HEK293T (cell line): ENCODE measurements at regions not wholly inside any gene's neighbourhood (a gene's known extent, or its start where the extent isn't known, plus 50 kb on each side); places are given as distances from the start of the nearest gene placed in this dataset.
"Not testable (repeated sequence)": the region's sequence is repeated elsewhere in the genome, so short reads cannot be mapped to it uniquely, and the experiment has no call there.

Experiments
- CTCF ChIA-PET: fragments of 350-600 bp; formaldehyde crosslinking; extraction: SDS; loops from one replicate; lab custom pipeline; 2021; ENCODE audit warnings: antibody characterized with exemption, inconsistent platforms; lab: Yijun Ruan, JAX
- POLR2A ChIA-PET: fragments of 350-600 bp; formaldehyde crosslinking; extraction: SDS; loops from one replicate; lab custom pipeline; 2020; ENCODE audit warnings: antibody characterized with exemption, inconsistent platforms; lab: Yijun Ruan, JAX
- DNase-seq: peaks from one replicate; pipeline ENCODE4 v3.0.0; 2012; ENCODE audit warnings: mixed read lengths; ENCODE audit errors: extremely low spot score
- ARNT ChIP-seq: fragments of 450-650 bp; IDR thresholded peaks from 2 replicates; pipeline ENCODE4 v1.6.1; 2017; ENCODE audit warnings: mild to moderate bottlenecking
- BHLHE40 ChIP-seq: fragments of 450-650 bp; IDR thresholded peaks from 2 replicates; pipeline ENCODE4 v1.6.1; 2016; ENCODE audit warnings: mild to moderate bottlenecking, moderate library complexity, borderline replicate concordance
- CTBP1 ChIP-seq: fragments of 450-650 bp; IDR thresholded peaks from 2 replicates; pipeline ENCODE4 v1.6.1; 2016; ENCODE audit warnings: borderline replicate concordance
- ELF4 ChIP-seq: fragments of 450-650 bp; IDR thresholded peaks from 2 replicates; pipeline ENCODE4 v1.6.1; 2017; ENCODE audit warnings: antibody characterized with exemption
- FOXA1 ChIP-seq: fragments of 450-650 bp; IDR thresholded peaks from 2 replicates; pipeline ENCODE4 v1.6.1; 2016; ENCODE audit warnings: mild to moderate bottlenecking
- FOXK2 ChIP-seq: fragments of 450-650 bp; IDR thresholded peaks from 2 replicates; pipeline ENCODE4 v1.6.1; 2016; ENCODE audit warnings: mild to moderate bottlenecking
- FOXM1 ChIP-seq: fragments of 450-650 bp; IDR thresholded peaks from 2 replicates; pipeline ENCODE4 v1.6.1; 2017; ENCODE audit warnings: mild to moderate bottlenecking, borderline replicate concordance
- HDGF ChIP-seq: fragments of 450-650 bp; IDR thresholded peaks from 2 replicates; pipeline ENCODE4 v1.6.1; 2017; ENCODE audit warnings: antibody characterized with exemption, borderline replicate concordance
- L3MBTL2 ChIP-seq: fragments of 450-650 bp; conservative IDR thresholded peaks from 2 replicates; pipeline ENCODE4 v1.6.1; 2016; ENCODE audit warnings: mild to moderate bottlenecking
- LEF1 ChIP-seq: fragments of 450-650 bp; IDR thresholded peaks from 2 replicates; pipeline ENCODE4 v1.6.1; 2017; ENCODE audit warnings: mild to moderate bottlenecking, borderline replicate concordance
- NFRKB ChIP-seq: fragments of 450-650 bp; IDR thresholded peaks from 2 replicates; pipeline ENCODE4 v1.6.1; 2016; ENCODE audit warnings: mild to moderate bottlenecking, moderate library complexity
- PKNOX1 ChIP-seq: fragments of 450-650 bp; IDR thresholded peaks from 2 replicates; pipeline ENCODE4 v1.6.1; 2016
- SP1 ChIP-seq: fragments of 450-650 bp; IDR thresholded peaks from 2 replicates; pipeline ENCODE4 v1.6.1; 2017
- SUZ12 ChIP-seq: fragments of 450-650 bp; IDR thresholded peaks from 2 replicates; pipeline ENCODE4 v1.6.1; 2016; ENCODE audit warnings: mild to moderate bottlenecking
- TARDBP ChIP-seq: fragments of 450-650 bp; IDR thresholded peaks from 2 replicates; pipeline ENCODE4 v1.6.1; 2016
- ZNF384 ChIP-seq: fragments of 450-650 bp; IDR thresholded peaks from 2 replicates; pipeline ENCODE4 v1.6.1; 2016

GRCh38 chr1:198959676-198960075, 320.8 kb downstream of the PTPRC start:
- DNase-seq, result no peak
- TF ChIP-seq ELF4 (no peak), NFRKB (no peak), SUZ12 (no peak), FOXA1 (no peak), BHLHE40 (no peak), FOXM1 (no peak), SP1 (no peak), PKNOX1 (no peak), FOXK2 (no peak), CTBP1 (no peak)
- ChIA-PET POLR2A (no interaction called here), CTCF (no interaction called here)

- CTCF ChIA-PET, POLR2A ChIA-PET, DNase-seq: not testable (repeated sequence)
Measured at GRCh38 chr1:198963796-198964195, 325.0 kb downstream of the PTPRC start.

- ChIA-PET POLR2A (no interaction called here), CTCF (no interaction called here)
- DNase-seq, result no peak
- TF ChIP-seq CTBP1 (no peak), FOXA1 (no peak), SP1 (no peak), L3MBTL2 (no peak), HDGF (no peak), LEF1 (no peak), FOXK2 (no peak), TARDBP (no peak), BHLHE40 (no peak), ZNF384 (no peak), PKNOX1 (no peak), ELF4 (no peak), SUZ12 (no peak), NFRKB (no peak)
Measured at GRCh38 chr1:198966519-198966918, 327.7 kb downstream of the PTPRC start.

GRCh38 chr1:198967566-198967965, 328.7 kb downstream of the PTPRC start:
- no peak for TF ChIP-seq HDGF
- no peak for TF ChIP-seq FOXA1
- no peak for DNase-seq
- ChIA-PET CTCF (no interaction called here), POLR2A (no interaction called here)

GRCh38 chr1:198968866-198969265, 330.0 kb downstream of the PTPRC start:
- TF ChIP-seq ZNF384, result no peak
- CTCF ChIA-PET, result no interaction called here
- no peak for DNase-seq
- POLR2A ChIA-PET, result no interaction called here

- CTCF ChIA-PET, result no interaction called here
- TF ChIP-seq FOXM1, result no peak
- no peak for TF ChIP-seq BHLHE40
- no peak for TF ChIP-seq FOXK2
- TF ChIP-seq L3MBTL2, result no peak
- no peak for TF ChIP-seq TARDBP
- TF ChIP-seq ELF4, result no peak
- no peak for TF ChIP-seq ZNF384
- TF ChIP-seq PKNOX1, result no peak
- no peak for TF ChIP-seq HDGF
- TF ChIP-seq ARNT, result no peak
- no peak for TF ChIP-seq NFRKB
- TF ChIP-seq SUZ12, result no peak
- no peak for TF ChIP-seq SP1
- no peak for TF ChIP-seq LEF1
- TF ChIP-seq FOXA1, result no peak
- DNase-seq, result no peak
- POLR2A ChIA-PET, result no interaction called here
Measured at GRCh38 chr1:198969981-198970380, 331.1 kb downstream of the PTPRC start.

- POLR2A ChIA-PET, result no interaction called here
- no peak for DNase-seq
- no peak for TF ChIP-seq HDGF
- TF ChIP-seq PKNOX1, result no peak
- TF ChIP-seq L3MBTL2, result no peak
- TF ChIP-seq TARDBP, result no peak
- no peak for TF ChIP-seq ZNF384
- no peak for TF ChIP-seq SP1
- TF ChIP-seq SUZ12, result no peak
- TF ChIP-seq FOXK2, result no peak
- TF ChIP-seq CTBP1, result no peak
- no peak for TF ChIP-seq BHLHE40
- no peak for TF ChIP-seq FOXA1
- no peak for TF ChIP-seq LEF1
- no peak for TF ChIP-seq ELF4
- TF ChIP-seq FOXM1, result no peak
- no peak for TF ChIP-seq NFRKB
- TF ChIP-seq ARNT, result no peak
- CTCF ChIA-PET, result no interaction called here
Measured at GRCh38 chr1:198970916-198971315, 332.1 kb downstream of the PTPRC start.
